ENCODE measurements at regions not wholly inside any gene's neighbourhood (a gene's known extent, or its start where the extent isn't known, plus 50 kb on each side); places are given as distances from the start of the nearest gene placed in this dataset.

- H3K27me3 Mint-ChIP-seq (ENCODE audit: low read depth) = peaks cover 11% of the 10 kb centered on the region
- no peaks in the 10 kb centered on the region for H3K36me3 Mint-ChIP-seq (ENCODE audit: low read depth)
- no peaks in the 10 kb centered on the region for H3K4me1 Mint-ChIP-seq (ENCODE audit: low read depth)
- no peak for TF ChIP-seq CTCF (IDR thresholded peaks at IDR 0.05)
- no peak overlapping the region for H3K4me3 Mint-ChIP-seq (ENCODE audit: unreplicated experiment)
- H3K9me3 Mint-ChIP-seq (ENCODE audit: low read depth) = peaks cover 4% of the 10 kb centered on the region
- no peak for DNase-seq (ENCODE audit: low spot score)
- no peak overlapping the region for H3K27ac Mint-ChIP-seq (ENCODE audit: unreplicated experiment)
These were observed 61.6 kb upstream of the BTC start for GRCh38 chr4:74855879-74856278.

GRCh38 chr4:74848774-74849173, 54.5 kb upstream of the BTC start:
- Mint-ChIP-seq H3K36me3 (ENCODE audit: low read depth) (no peaks in the 10 kb centered on the region), H3K9me3 (ENCODE audit: low read depth) (peaks cover 12% of the 10 kb centered on the region), H3K4me3 (ENCODE audit: unreplicated experiment) (no peak overlapping the region), H3K4me1 (ENCODE audit: low read depth) (no peaks in the 10 kb centered on the region), H3K27me3 (ENCODE audit: low read depth) (peaks cover 7% of the 10 kb centered on the region), H3K27ac (ENCODE audit: unreplicated experiment) (no peak overlapping the region)
- no peak for DNase-seq (ENCODE audit: low spot score)
- no peak for TF ChIP-seq CTCF (IDR thresholded peaks at IDR 0.05)

GRCh38 chr4:74845834-74846233, 51.5 kb upstream of the BTC start:
- no peak overlapping the region for H3K4me3 Mint-ChIP-seq (ENCODE audit: unreplicated experiment)
- H3K4me1 Mint-ChIP-seq (ENCODE audit: low read depth) = no peaks in the 10 kb centered on the region
- no peak for TF ChIP-seq CTCF (IDR thresholded peaks at IDR 0.05)
- H3K9me3 Mint-ChIP-seq (ENCODE audit: low read depth) = peaks cover 8% of the 10 kb centered on the region
- DNase-seq (ENCODE audit: low spot score) = no peak
- peaks cover 3% of the 10 kb centered on the region for H3K27me3 Mint-ChIP-seq (ENCODE audit: low read depth)
- no peak overlapping the region for H3K27ac Mint-ChIP-seq (ENCODE audit: unreplicated experiment)
- no peaks in the 10 kb centered on the region for H3K36me3 Mint-ChIP-seq (ENCODE audit: low read depth)
